Immature natural killer cell (primary cell): ENCODE measurements at regions not wholly inside any gene's neighbourhood (a gene's known extent, or its start where the extent isn't known, plus 50 kb on each side); places are given as distances from the start of the nearest gene placed in this dataset.

Experiments used
- DNase-seq, 3 donors: peaks; one replicate each; pipeline ENCODE4 v3.0.0; 2022; ENCODE audit warnings: mixed read lengths in 1 of 3
- H3K27ac Mint-ChIP-seq, 6 donors: one replicate each; pipeline ENCODE4 v1.8.0; 2020; ENCODE audit warnings: mixed read lengths in 6 of 6, mild to moderate bottlenecking in 5 of 6, inconsistent platforms in 4 of 6, moderate library complexity in 3 of 6
- H3K27me3 Mint-ChIP-seq, 3 donors: one replicate each; pipeline ENCODE4 v1.8.0; 2020 to 2021; ENCODE audit warnings: low read depth in 3 of 3, mild to moderate bottlenecking in 3 of 3, mixed read lengths in 3 of 3, moderate library complexity in 3 of 3, inconsistent platforms in 1 of 3
- H3K36me3 Mint-ChIP-seq, 3 donors: one replicate each; pipeline ENCODE4 v1.8.0; 2020; ENCODE audit warnings: mixed read lengths in 3 of 3, inconsistent platforms in 2 of 3, mild to moderate bottlenecking in 2 of 3
- H3K4me1 Mint-ChIP-seq, 2 donors: one replicate each; pipeline ENCODE4 v1.8.0; 2020; ENCODE audit warnings: inconsistent platforms in 2 of 2, mild to moderate bottlenecking in 2 of 2, mixed read lengths in 2 of 2, moderate library complexity in 1 of 2
- H3K4me3 Mint-ChIP-seq, 5 donors: one replicate each; pipeline ENCODE4 v1.8.0; 2020; ENCODE audit warnings: mild to moderate bottlenecking in 5 of 5, mixed read lengths in 5 of 5, inconsistent platforms in 3 of 5, moderate library complexity in 3 of 5
- H3K9me3 Mint-ChIP-seq, 6 donors: one replicate each; pipeline ENCODE4 v1.8.0; 2020; ENCODE audit warnings: mild to moderate bottlenecking in 6 of 6, mixed read lengths in 6 of 6, inconsistent platforms in 4 of 6, moderate library complexity in 3 of 6

DNA sequence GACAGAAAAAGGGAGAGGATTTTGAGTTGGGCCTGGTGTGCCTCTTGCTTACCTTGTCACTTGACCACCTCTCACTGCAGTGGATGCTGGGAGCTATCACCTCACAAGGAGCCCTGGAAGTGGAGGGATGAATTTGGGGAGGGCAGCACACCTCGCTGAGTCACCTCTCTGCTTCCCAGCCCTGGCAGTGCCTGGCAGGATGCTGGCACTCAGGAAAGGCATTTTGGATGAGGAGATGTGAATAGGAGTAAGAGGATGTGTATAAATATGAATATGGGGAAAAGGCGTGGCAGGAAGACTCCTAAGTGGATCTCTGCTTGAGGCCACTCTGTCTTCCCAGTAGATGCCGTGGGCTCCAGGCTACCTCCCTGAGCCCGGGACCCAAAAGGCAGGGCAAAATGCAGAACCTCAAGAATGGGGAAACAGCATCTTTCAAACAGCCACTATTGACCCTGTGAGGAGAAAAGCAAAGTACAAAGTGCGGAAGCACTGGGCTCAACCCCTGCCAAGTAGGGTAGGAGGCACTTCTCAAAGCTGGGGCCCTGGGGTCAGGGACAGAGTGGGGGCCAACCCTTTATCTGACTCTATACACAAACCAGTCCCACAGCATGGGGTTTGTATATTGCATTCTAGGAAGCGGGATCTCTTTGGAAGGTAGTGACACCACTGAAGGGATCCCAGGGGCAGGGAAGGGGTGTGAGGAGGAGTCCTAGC lies 164.5 kb upstream of the GLI2 start:
- Mint-ChIP-seq H3K27ac (no peak overlapping the region), H3K9me3 (peaks cover 0 to 1% (median 0%) of the 10 kb centered on the region in 6 donors), H3K36me3 (no peaks in the 10 kb centered on the region), H3K27me3 (peaks cover 3 to 10% (median 6%) of the 10 kb centered on the region in 3 donors), H3K4me3 (no peak overlapping the region), H3K4me1 (no peaks in the 10 kb centered on the region)
- DNase-seq = no peak

DNA sequence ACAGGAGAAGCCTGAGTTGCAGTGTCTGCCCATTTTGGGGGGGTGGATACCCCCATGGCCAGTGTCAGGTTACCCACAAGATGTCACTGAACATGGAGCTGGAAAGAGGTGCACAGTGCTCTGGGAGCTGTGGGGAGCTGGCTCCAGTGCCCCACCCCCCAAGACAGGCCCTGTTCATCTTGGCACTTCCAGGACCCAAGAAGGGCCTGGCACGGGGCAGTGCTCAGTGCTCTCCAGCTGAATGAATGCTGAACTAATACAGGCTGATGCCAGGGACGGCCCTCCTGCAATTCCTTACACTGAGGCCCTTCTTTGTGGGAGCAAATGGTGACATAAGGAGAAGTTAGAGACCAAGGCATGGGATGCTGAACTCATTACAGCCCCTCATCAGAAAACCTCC lies 163.4 kb upstream of the GLI2 start:
- Mint-ChIP-seq H3K9me3 (no peaks in the 10 kb centered on the region), H3K4me1 (no peaks in the 10 kb centered on the region), H3K27me3 (peaks cover 3 to 10% (median 7%) of the 10 kb centered on the region in 3 donors), H3K4me3 (no peak overlapping the region), H3K36me3 (no peaks in the 10 kb centered on the region), H3K27ac (no peak overlapping the region)
- DNase-seq = no peak

DNA sequence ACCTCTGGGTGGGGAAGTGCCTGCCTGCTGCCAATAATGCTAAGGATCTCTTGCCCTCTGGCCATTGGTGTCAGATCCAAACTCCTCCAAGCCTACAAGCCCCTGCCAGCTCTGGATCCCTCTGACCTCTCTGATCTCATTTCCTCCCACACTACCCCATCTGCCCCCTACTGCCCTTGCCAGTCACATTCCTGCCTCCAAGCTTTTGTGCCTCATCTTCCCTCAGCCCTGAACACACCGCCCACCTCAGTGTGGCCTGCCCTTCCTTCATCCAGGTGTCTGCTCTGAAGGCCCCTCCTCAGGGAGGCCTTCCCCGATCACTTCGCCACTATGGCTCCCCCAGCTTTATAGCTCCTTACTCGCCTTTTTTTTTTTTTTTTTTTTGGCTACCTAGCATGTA lies 161.0 kb upstream of the GLI2 start:
- no peaks in the 10 kb centered on the region for H3K9me3 Mint-ChIP-seq
- H3K27ac Mint-ChIP-seq = no peak overlapping the region
- no peaks in the 10 kb centered on the region for H3K36me3 Mint-ChIP-seq
- no peak overlapping the region for H3K4me3 Mint-ChIP-seq
- peaks cover 3 to 11% (median 9%) of the 10 kb centered on the region in 3 donors for H3K27me3 Mint-ChIP-seq
- no peaks in the 10 kb centered on the region for H3K4me1 Mint-ChIP-seq
- no peak for DNase-seq

DNA sequence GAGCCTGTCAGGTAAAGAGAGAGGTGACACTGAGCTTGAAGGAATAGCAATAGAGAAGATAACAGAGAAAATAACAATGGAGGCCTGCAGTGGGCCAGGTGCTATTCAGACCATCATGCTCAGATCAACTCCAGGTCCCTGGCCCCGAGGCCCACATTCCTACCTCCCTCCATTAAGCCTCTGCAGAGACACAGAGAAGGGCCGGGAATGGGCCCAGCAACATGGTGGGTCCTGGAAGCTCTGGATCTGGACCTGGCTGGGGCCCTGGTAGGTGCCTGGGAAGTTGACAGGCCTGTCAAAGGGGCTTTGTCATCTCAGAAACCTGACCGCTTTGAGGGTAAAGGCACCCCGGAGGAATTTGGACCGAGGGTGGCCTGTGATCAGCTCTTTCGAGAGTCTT lies 159.7 kb upstream of the GLI2 start:
- H3K36me3 Mint-ChIP-seq = no peaks in the 10 kb centered on the region
- no peak for DNase-seq
- no peak overlapping the region for H3K4me3 Mint-ChIP-seq
- H3K4me1 Mint-ChIP-seq = no peaks in the 10 kb centered on the region
- peaks cover 3 to 11% (median 7%) of the 10 kb centered on the region in 3 donors for H3K27me3 Mint-ChIP-seq
- H3K27ac Mint-ChIP-seq = no peak overlapping the region
- H3K9me3 Mint-ChIP-seq = no peaks in the 10 kb centered on the region

DNA sequence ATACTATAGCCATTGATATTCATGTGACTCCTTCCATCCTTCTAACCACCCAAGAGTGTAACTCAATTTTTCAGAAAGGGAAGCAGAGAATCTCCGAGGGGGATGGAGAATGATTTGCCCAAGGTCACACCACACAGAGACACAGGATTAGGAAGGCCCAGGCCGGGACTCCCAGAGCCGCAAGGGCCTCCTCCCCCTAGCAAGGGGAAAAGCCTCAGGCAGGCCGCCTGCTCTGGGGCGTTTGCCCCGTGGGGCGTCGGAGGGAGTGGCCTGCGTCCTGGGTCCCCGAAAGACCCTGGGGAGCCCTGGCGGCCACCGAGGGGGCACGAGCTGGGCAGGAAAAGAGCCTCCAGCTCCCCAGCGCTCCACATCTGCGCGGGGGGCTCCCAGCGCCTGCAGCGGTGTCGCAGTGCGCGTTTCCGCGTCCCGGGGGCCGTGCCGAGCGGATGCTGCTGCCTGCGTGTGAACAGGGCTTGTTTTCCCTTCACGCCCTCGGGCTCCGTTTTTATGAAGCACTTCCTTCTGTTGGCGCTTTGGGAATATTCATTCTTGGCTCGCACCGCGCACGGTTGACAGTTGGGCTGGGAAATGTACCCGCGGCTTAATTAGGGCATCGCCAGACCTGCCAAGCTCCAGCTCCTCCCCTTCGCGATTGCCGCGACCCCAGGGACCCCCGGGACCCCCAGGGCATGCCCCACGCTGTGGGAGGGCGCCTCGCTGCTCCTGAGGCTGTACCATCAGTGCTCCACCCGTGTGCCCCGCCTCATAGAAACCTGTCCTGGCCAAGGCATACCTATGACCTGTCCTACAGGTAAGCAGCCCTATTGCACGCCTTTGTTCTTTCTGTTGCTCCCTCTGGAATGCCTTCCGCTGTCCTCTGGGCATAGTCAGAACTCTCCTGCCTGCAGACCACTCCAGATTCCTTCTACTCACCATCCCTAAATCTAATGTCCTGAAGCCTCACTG lies 158.9 kb upstream of the GLI2 start:
- Mint-ChIP-seq H3K4me1 (no peaks in the 10 kb centered on the region), H3K4me3 (no peak overlapping the region), H3K36me3 (no peaks in the 10 kb centered on the region), H3K27me3 (peaks cover 7 to 10% (median 7%) of the 10 kb centered on the region in 3 donors), H3K9me3 (no peaks in the 10 kb centered on the region), H3K27ac (no peak overlapping the region)
- no peak for DNase-seq

DNA sequence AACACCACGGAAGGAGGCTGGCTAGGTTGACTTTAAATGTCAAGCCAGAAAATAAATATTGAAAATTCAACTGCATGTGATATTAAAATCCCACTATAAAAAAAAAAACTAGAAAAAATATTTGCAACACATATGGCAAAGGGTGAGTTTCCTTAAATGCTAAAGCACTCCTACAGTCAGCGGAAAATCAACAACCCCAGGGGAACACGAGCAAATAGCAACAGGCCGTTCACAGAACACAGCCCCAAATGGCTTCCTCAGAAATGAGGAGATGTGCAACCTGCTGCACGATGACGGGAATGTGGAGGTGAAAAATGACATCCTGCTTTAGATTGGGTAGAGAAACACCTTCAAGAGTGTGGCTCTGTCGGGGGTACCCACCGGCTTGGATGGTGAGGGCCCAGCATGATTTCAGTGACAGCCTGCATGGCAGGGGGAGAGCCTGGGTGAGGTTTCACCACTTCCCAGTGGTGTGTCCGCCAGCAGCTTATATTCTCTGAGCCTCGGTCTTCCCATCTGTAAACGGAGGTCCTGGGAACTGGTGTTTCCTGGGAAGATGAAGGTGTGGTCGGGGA lies 157.9 kb upstream of the GLI2 start:
- peaks cover 0 to 1% (median 0%) of the 10 kb centered on the region in 6 donors for H3K9me3 Mint-ChIP-seq
- H3K36me3 Mint-ChIP-seq = no peaks in the 10 kb centered on the region
- no peak overlapping the region for H3K4me3 Mint-ChIP-seq
- H3K4me1 Mint-ChIP-seq = no peaks in the 10 kb centered on the region
- no peak overlapping the region for H3K27ac Mint-ChIP-seq
- no peak for DNase-seq
- H3K27me3 Mint-ChIP-seq = peaks cover 5 to 8% (median 7%) of the 10 kb centered on the region in 3 donors

DNA sequence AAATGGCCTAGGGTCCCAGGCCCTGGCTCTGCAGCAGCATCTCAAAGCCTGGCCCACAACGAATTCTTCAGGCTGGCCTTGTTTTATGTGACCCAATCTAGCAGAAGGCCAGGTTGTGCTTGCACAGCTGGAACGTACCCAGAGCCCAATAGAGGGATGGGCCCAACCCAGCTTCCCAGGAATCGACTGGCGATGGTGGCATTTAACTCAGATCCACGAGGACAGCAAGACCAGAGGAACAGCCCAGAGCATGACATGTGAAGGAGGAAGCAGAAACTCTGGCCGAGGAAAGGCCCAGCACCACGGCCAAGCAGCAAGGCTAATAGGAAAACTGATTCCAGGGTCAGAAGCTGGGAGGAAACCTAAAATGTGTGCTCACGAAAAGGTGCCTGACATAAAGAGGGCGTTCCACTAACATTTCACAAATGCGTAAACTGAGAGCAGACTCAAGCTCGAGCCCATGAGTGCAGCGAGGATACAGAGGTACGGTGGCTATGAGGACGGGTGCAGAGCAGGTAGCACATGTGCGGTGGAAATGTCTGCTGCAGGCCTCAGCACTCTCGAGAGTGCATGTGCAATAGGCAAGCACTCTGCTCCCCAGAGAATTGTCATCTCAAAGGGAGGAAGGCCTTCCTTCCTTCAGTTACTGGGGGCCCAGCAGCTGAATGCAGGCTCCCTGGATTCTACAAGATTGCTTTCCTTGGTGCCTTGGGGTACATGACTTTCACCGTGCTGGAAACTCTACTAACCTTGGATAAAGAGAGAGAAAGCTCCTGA lies 156.9 kb upstream of the GLI2 start:
- DNase-seq = no peak
- no peaks in the 10 kb centered on the region for H3K4me1 Mint-ChIP-seq
- H3K9me3 Mint-ChIP-seq = peaks cover 0 to 3% (median 0%) of the 10 kb centered on the region in 6 donors
- H3K27me3 Mint-ChIP-seq = peaks cover 5 to 8% (median 5%) of the 10 kb centered on the region in 3 donors
- H3K27ac Mint-ChIP-seq = no peak overlapping the region
- no peaks in the 10 kb centered on the region for H3K36me3 Mint-ChIP-seq
- no peak overlapping the region for H3K4me3 Mint-ChIP-seq

DNA sequence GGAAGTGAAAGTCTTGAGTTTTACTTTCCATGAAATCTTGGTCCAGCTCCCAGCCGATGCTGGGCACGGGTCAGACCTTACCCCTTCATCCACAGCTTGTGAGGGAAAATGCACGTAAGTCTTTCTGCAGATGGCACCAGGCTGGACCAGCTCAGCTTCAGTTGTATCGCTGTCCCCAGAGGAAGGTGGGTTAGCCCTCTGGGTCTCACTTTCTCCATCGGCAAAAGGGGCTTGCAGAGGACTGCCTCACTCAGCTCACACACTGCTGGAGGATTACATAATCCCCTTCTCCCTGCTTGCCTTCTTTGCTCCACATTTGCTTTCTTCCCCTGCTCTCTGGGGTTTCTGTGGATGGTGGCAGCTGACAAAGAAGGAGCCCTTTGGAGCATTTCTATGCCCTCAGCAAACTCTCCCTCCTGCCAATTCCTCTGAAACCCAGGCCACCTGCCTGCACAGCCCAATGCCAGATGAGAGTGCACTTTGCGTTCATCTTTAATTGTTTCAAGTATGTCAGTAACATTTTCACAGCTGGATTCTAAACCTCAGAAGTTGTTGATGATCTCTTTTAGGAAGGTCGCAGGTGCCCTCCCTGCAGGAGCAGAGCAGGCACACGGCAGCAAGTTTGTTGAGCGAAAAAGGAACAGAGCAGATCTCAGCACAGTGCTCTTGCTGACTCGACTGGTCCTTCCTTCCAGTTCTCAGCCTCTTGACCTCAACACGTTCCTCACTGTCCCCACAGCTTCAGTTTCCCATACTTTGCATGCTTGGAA lies 155.6 kb upstream of the GLI2 start:
- Mint-ChIP-seq H3K27me3 (peaks cover 5 to 8% (median 6%) of the 10 kb centered on the region in 3 donors), H3K4me3 (no peak overlapping the region), H3K36me3 (no peaks in the 10 kb centered on the region), H3K4me1 (no peaks in the 10 kb centered on the region), H3K9me3 (peaks cover 0 to 6% (median 0%) of the 10 kb centered on the region in 6 donors), H3K27ac (no peak overlapping the region)
- DNase-seq = no peak

DNA sequence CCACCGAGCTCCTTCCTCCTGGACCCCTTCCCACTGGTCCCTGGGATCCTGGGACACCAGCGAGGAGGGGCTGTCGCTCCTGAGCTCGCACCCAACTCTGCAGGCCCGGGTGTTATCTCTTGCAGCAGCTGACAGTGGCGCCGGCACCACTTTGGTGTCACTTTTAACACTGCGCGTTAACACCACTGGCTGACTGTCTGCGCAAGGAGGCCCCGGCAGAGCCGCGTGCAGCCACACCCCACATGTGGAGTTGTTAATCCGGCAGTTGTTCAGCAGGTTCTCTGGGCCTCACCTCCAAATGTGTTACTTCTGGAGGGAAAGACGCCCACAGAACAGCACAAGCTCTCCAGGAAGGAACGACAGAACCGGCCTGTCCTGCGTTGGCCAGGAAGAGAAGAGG lies 155.0 kb upstream of the GLI2 start:
- H3K27me3 Mint-ChIP-seq = peaks cover 5 to 8% (median 8%) of the 10 kb centered on the region in 3 donors
- H3K4me1 Mint-ChIP-seq = no peaks in the 10 kb centered on the region
- no peak overlapping the region for H3K4me3 Mint-ChIP-seq
- no peak for DNase-seq
- H3K9me3 Mint-ChIP-seq = peaks cover 0 to 10% (median 0%) of the 10 kb centered on the region in 6 donors
- no peaks in the 10 kb centered on the region for H3K36me3 Mint-ChIP-seq
- no peak overlapping the region for H3K27ac Mint-ChIP-seq

DNA sequence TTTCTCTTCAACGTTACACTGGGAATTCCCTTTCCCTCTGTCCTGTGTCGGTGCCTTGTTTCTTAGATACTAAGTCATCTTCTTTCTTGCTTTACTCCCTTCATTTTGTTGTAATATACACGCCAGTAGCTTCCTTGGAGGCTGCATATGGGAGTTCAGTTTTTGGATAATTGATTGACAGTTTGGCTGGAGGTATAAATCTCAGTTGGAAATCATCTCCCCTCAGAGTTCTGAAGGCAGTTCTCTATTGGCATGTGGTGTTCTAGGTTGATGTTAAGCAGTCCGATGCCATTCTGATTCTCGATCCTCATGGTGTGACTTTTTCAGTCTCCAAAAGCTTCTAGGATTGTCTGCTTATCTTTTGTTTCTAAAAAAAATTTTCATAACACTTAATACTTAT lies 152.5 kb upstream of the GLI2 start:
- DNase-seq = no peak
- Mint-ChIP-seq H3K27me3 (peaks cover 3 to 12% (median 8%) of the 10 kb centered on the region in 3 donors), H3K27ac (no peak overlapping the region), H3K4me1 (no peaks in the 10 kb centered on the region), H3K9me3 (peaks cover 0 to 10% (median 0%) of the 10 kb centered on the region in 6 donors), H3K4me3 (no peak overlapping the region), H3K36me3 (no peaks in the 10 kb centered on the region)

DNA sequence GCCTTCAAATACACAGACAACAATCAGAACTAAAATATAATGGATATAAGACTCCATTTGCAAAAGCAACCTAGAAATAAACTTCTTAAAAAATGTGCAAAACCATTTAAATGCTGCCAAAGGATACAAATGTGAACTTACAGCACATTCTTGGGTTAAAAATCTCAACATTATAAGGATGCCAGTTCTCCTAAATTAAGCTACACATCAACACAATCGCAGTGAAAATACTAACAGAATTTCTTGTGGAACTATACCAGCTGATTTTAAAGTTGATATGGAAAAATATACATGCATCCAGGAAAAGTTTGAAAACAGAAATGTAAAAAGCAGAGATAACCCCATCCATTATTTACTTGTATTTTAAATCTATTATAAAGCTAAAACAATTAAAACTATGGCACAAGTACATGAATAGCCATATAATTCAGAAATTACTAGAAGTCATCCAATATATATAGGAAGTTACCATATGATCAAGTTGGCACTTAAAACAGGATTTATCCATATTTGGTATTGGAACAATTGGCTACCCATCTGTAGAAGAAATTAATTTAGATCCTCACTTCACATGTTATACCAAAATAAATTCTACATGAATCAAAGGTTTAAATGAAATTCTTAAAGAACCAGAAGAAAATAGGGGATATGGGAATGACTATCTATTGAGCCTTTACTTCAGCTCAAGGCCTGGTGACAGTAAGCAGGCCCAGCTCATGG lies 151.7 kb upstream of the GLI2 start:
- H3K27me3 Mint-ChIP-seq = peaks cover 3 to 10% (median 8%) of the 10 kb centered on the region in 3 donors
- H3K27ac Mint-ChIP-seq = no peak overlapping the region
- H3K36me3 Mint-ChIP-seq = no peaks in the 10 kb centered on the region
- no peak for DNase-seq
- peaks cover 0 to 10% (median 0%) of the 10 kb centered on the region in 6 donors for H3K9me3 Mint-ChIP-seq
- H3K4me1 Mint-ChIP-seq = no peaks in the 10 kb centered on the region
- H3K4me3 Mint-ChIP-seq = no peak overlapping the region

DNA sequence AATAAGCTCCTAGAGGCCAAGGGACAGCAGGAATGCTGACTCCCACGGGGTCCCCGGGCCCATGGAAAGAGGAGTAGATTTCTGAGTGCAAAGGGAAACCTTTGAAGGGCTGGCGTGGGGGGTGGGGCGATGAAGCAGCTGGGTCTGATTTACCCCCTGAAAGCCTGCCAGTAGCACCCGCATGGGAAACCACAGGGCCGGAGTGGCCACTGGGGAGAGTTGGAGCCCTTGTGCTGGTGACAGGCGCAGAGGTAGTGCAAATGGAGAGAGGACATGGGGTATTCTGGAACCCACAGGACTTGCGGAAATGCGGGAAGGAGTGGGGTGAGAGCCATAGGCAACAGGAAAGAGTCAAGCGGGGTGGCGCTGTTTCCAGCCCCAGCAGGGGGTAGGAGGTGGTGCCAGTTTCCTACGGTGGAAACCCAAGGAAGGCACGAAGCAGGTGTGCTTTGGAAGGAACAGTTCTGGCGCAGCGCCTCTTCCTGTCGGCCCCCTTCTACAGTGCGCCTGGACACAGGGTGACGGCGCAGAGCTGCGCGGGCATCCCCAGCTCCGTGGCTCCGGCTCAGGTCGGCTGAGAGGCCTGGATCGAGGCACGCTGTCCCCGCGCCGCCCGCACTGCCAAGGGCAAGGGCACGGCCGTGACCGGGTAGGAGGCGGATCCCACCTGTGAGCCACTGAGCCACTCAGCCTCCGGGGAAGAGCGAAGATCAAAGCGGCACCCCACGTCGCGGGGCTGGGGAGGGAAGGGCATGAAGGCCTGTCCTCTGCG lies 149.0 kb upstream of the GLI2 start:
- Mint-ChIP-seq H3K27ac (no peak overlapping the region), H3K4me1 (no peaks in the 10 kb centered on the region), H3K4me3 (no peak overlapping the region), H3K27me3 (peaks cover 4 to 13% (median 7%) of the 10 kb centered on the region in 3 donors), H3K36me3 (no peaks in the 10 kb centered on the region), H3K9me3 (peaks cover 0 to 10% (median 0%) of the 10 kb centered on the region in 6 donors)
- DNase-seq = no peak
